IMR-90 (cell line): ENCODE measurements at regions not wholly inside any gene's neighbourhood (a gene's known extent, or its start where the extent isn't known, plus 50 kb on each side); places are given as distances from the start of the nearest gene placed in this dataset.

Source experiments
- POLR2A ChIP-seq: IDR thresholded peaks from 2 replicates; pipeline ENCODE4 v1.6.1; 2012; ENCODE audit warnings: mild to moderate bottlenecking, low read depth, low read length
- TF ChIP-seq, protein P1 (sequence below): conservative IDR thresholded peaks from 2 replicates; pipeline ENCODE4 v1.5.1; 2012; ENCODE audit warnings: mild to moderate bottlenecking, low read depth, low read length, improper control_type of control experiment

- TF ChIP-seq POLR2A = no peak
- TF ChIP-seq, protein P1, sequence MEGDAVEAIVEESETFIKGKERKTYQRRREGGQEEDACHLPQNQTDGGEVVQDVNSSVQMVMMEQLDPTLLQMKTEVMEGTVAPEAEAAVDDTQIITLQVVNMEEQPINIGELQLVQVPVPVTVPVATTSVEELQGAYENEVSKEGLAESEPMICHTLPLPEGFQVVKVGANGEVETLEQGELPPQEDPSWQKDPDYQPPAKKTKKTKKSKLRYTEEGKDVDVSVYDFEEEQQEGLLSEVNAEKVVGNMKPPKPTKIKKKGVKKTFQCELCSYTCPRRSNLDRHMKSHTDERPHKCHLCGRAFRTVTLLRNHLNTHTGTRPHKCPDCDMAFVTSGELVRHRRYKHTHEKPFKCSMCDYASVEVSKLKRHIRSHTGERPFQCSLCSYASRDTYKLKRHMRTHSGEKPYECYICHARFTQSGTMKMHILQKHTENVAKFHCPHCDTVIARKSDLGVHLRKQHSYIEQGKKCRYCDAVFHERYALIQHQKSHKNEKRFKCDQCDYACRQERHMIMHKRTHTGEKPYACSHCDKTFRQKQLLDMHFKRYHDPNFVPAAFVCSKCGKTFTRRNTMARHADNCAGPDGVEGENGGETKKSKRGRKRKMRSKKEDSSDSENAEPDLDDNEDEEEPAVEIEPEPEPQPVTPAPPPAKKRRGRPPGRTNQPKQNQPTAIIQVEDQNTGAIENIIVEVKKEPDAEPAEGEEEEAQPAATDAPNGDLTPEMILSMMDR = no peak
These were observed 271.9 kb downstream of the SLC16A7 start for GRCh38 chr12:59867689-59868088.
